ENCODE measurements at regions not wholly inside any gene's neighbourhood (a gene's known extent, or its start where the extent isn't known, plus 50 kb on each side); places are given as distances from the start of the nearest gene placed in this dataset.

- no peak for DNase-seq (ENCODE audit: extremely low read depth, low read depth)
Measured at GRCh38 chr2:120439637-120440384, 93.9 kb downstream of the INHBB start.

- no peak for DNase-seq (ENCODE audit: extremely low read depth, low read depth)
Measured at GRCh38 chr2:120440521-120441350, 94.8 kb downstream of the INHBB start.

GRCh38 chr2:120441351-120441700 is 95.4 kb downstream of the INHBB start:
- no peak for DNase-seq (ENCODE audit: extremely low read depth, low read depth)

- no peak for DNase-seq (ENCODE audit: extremely low read depth, low read depth)
Measured at GRCh38 chr2:120441744-120442471, 96.0 kb downstream of the INHBB start.

DNA sequence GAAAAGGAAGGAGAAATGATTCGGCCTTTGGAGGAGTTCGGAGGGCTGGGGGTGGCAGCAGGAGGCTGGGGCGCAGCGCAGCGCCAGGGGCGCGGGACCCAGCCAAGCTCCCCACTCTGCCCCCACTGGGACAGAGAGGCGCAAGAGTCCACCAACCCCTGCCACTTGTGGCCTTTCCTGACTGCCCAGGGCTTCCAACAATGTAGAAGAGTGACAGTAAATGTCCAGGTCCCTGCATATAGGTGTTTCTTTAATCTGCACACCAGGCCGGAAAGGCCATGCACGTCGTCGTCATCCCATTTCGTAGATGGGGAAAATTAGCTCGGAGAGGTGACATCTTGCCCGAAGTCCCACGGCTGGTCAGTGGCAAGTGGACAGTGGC is 96.6 kb downstream of the INHBB start:
- no peak for DNase-seq (ENCODE audit: extremely low read depth, low read depth)

- DNase-seq (ENCODE audit: extremely low read depth, low read depth) = peak; percentile 11
Measured at GRCh38 chr2:120442923-120443571, 97.1 kb downstream of the INHBB start.

- no peak for DNase-seq (ENCODE audit: extremely low read depth, low read depth)
Measured at GRCh38 chr2:120443946-120444345, 98.0 kb downstream of the INHBB start.

DNA sequence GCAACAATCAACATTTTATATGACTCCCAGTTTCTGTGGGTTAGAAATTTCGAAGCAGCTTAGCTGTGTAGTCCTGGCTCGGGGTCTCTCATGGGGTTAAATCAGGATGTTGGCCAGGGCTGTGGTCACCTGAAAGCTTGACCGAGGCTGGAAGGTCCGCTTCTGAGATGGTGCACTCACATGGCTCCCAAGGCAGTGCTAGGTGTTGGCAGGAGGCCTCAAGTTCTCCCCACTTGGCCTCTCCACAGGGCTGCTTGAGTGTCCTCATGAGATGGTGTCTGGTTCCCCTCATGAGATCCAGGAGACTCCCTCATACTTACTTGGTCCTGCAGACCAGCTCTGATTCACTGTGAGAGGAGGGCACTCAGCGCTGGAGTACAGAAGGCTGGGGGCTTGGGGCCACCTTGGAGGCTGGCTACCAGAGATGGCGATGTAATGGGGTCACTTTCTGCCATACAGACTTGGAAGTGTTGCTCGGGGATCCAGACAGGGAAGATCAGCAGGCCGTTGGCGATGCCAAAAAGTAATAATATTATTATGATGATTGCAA is 98.8 kb downstream of the INHBB start:
- no peak for DNase-seq (ENCODE audit: extremely low read depth, low read depth)

GRCh38 chr2:120445449-120446143 is 99.7 kb downstream of the INHBB start:
- no peak for DNase-seq (ENCODE audit: extremely low read depth, low read depth)

GRCh38 chr2:120446236-120447126 is 100.5 kb downstream of the INHBB start:
- DNase-seq (ENCODE audit: extremely low read depth, low read depth) = no peak

- no peak for DNase-seq (ENCODE audit: extremely low read depth, low read depth)
Measured at GRCh38 chr2:120447127-120447785, 101.3 kb downstream of the INHBB start.

DNA sequence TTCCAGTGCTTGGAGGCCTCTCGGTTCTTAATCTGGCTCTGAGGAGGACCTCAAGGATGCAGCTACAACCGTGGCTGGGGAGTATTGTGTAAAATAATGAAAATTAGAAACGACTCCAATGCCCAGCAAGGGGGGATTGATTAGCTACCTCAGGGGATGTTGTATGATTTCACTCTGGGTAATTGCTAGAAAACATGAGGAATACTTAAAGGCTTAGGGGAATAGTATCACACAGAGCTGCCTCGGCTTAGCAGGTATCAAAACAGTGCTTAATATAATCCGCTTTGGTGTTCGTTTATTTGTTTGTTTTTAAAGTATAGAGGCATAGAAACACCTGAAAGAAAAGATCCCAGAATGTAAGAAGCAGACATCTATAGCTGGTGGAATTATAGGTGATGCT is 102.5 kb downstream of the INHBB start:
- DNase-seq (ENCODE audit: extremely low read depth, low read depth) = no peak

GRCh38 chr2:120448961-120449810 is 103.2 kb downstream of the INHBB start:
- DNase-seq (ENCODE audit: extremely low read depth, low read depth) = no peak

GRCh38 chr2:120450196-120450820 is 104.4 kb downstream of the INHBB start:
- no peak for DNase-seq (ENCODE audit: extremely low read depth, low read depth)

DNA sequence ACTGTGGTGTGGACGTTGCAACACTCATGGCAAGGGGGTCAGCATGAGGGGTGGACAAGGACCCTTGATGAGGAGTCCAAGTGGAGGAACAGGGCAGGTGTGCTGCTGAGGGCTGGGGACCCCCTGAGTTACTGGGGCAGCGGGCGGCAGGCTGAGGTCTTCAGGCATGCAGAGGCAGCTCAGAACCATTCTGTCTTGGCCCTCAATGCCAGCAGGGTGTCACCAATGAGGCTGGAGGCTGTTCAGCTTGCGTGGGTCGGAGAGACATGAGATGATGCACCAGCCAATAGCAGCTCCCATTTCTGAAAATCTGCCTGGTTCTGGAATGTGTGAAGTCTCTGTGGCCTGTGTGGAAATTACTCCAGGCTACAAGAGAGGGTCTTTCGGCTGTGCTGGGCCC is 105.4 kb downstream of the INHBB start:
- no peak for DNase-seq (ENCODE audit: extremely low read depth, low read depth)

DNA sequence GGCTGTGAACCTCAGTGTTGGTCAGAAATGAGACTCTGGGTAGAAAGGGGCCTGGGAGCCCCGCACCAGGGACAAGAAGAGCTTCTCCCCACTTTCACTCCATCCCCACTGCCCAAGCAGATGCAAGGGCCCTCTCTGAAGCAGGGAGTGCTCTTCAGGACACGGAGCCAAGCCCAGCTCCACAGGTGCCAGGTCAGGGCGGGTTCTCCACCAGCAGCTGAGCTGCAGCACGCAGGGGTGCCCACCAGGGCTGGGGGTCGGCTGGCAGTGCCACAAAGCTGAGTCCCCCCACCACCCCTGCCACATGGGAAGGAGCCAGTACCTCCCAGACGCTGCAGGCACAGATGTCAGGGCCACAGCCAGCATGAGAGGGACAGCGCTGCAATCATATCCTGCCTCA is 106.2 kb downstream of the INHBB start:
- DNase-seq (ENCODE audit: extremely low read depth, low read depth) = no peak

- no peak for DNase-seq (ENCODE audit: extremely low read depth, low read depth)
Measured at GRCh38 chr2:120452945-120453634, 107.2 kb downstream of the INHBB start.

Measured in NCI-H460 (cell line).